Naive thymus-derived CD4-positive, alpha-beta T cell (primary cell): ENCODE measurements at regions not wholly inside any gene's neighbourhood (a gene's known extent, or its start where the extent isn't known, plus 50 kb on each side); places are given as distances from the start of the nearest gene placed in this dataset.

Source experiments
- ATAC-seq: fragments of 150-1000 bp; cut with Tn5 transposase; 2 replicates; pipeline ENCODE4 v1.10.0; 2021; ENCODE audit warnings: mild to moderate bottlenecking, moderate library complexity
- CTCF ChIA-PET: fragments of 350-600 bp; sonication (Branson Sonifier 250); formaldehyde crosslinking; loops from one replicate; lab custom pipeline; 2021; ENCODE audit warnings: antibody characterized with exemption; lab: Charles Lee
- POLR2A ChIA-PET: fragments of 350-600 bp; sonication (Branson Sonifier 250); formaldehyde crosslinking; loops from one replicate; lab custom pipeline; 2021; ENCODE audit warnings: antibody characterized with exemption, inconsistent platforms; lab: Charles Lee
- DNase-seq, 9 donors: peaks; one replicate each; pipeline versions ENCODE4 v3.0.0 to v3.0.0-alpha.2; 2020 to 2022; ENCODE audit warnings: mixed read lengths in 1 of 9
- H3K27ac ChIP-seq: one replicate; pipeline ENCODE4 v1.7.0; 2013; ENCODE audit warnings: mild to moderate bottlenecking, low read depth, low read length, moderate library complexity
- H3K27me3 ChIP-seq, 2 donors: one replicate each; pipeline ENCODE4 v1.7.0; 2013; ENCODE audit warnings: low read length in 2 of 2, mild to moderate bottlenecking in 2 of 2, moderate library complexity in 2 of 2; ENCODE audit not compliant: control insufficient read depth in 2 of 2, insufficient read depth in 2 of 2
- H3K36me3 ChIP-seq, 3 experiments: 1 replicate in 2 of 3; 2 replicates in 1 of 3; pipeline ENCODE4 v1.7.0; 2013; ENCODE audit warnings: low read length in 3 of 3, mild to moderate bottlenecking in 3 of 3, moderate library complexity in 1 of 3; ENCODE audit not compliant: insufficient read depth in 3 of 3, control insufficient read depth in 2 of 3
- H3K4me1 ChIP-seq, 2 donors: one replicate each; pipeline ENCODE4 v1.7.0; 2013; ENCODE audit warnings: low read length in 2 of 2, mild to moderate bottlenecking in 2 of 2, moderate library complexity in 1 of 2; ENCODE audit not compliant: control insufficient read depth in 2 of 2, insufficient read depth in 2 of 2
- H3K4me3 ChIP-seq: 2 replicates; pipeline ENCODE4 v1.7.0; 2013; ENCODE audit warnings: mild to moderate bottlenecking, low read length
- H3K9me3 ChIP-seq, 3 experiments: 1 replicate in 2 of 3; 2 replicates in 1 of 3; pipeline ENCODE4 v1.7.0; 2013; ENCODE audit warnings: low read length in 3 of 3; ENCODE audit not compliant: control insufficient read depth in 2 of 3
- H3K27ac Mint-ChIP-seq, 9 donors: one replicate each; pipeline ENCODE4 v1.8.0; 2020 to 2022; ENCODE audit warnings: mixed read lengths in 9 of 9, mild to moderate bottlenecking in 8 of 9, moderate library complexity in 5 of 9, inconsistent platforms in 2 of 9
- H3K27me3 Mint-ChIP-seq, 5 donors: one replicate each; pipeline ENCODE4 v1.8.0; 2021 to 2022; ENCODE audit warnings: mixed read lengths in 5 of 5, mild to moderate bottlenecking in 1 of 5
- H3K36me3 Mint-ChIP-seq, 5 donors: one replicate each; pipeline ENCODE4 v1.8.0; 2020 to 2022; ENCODE audit warnings: mixed read lengths in 5 of 5, mild to moderate bottlenecking in 3 of 5, inconsistent platforms in 1 of 5
- H3K4me1 Mint-ChIP-seq, 7 donors: one replicate each; pipeline ENCODE4 v1.8.0; 2020 to 2022; ENCODE audit warnings: mixed read lengths in 7 of 7, mild to moderate bottlenecking in 3 of 7, inconsistent platforms in 1 of 7
- H3K4me3 Mint-ChIP-seq, 10 donors: one replicate each; pipeline ENCODE4 v1.8.0; 2020 to 2022; ENCODE audit warnings: mild to moderate bottlenecking in 10 of 10, mixed read lengths in 10 of 10, moderate library complexity in 6 of 10, inconsistent platforms in 2 of 10
- H3K9me3 Mint-ChIP-seq, 11 donors: one replicate each; pipeline ENCODE4 v1.8.0; 2020 to 2022; ENCODE audit warnings: mixed read lengths in 11 of 11, mild to moderate bottlenecking in 4 of 11, inconsistent platforms in 1 of 11, moderate library complexity in 1 of 11
- intact Hi-C, 2 donors: fragments of 100-400 bp; cut with micrococcal nuclease; formaldehyde crosslinking; loops; one replicate each; pipeline ENCODE4 v1.15.1; 2023

DNA sequence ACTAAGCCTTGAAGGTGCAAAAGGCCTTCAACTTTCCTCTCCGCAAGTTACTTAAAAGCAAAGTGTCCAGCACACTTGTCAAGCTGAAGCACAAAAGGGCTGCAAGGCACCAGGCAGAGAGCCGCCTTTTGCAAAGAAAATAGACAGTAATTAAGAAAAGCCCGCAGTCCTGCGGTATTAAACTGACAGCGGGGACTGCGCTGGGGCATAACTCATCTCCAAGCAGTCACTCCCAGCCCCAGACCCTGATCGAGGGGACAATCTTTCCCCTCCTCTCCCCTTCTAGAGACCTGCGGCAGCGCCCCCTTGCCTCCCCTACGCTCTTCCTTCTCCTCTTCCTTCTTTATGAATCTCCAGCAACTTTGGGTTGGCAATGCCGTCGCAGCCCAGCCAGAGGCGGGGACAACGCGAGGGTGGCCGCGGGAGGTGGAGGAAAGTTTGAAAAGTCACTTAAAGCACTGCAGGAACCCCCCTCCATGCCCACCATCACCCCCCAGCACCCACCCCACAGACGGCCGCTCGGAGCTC, 200.9 kb upstream of the CAND1 start:
- ATAC-seq: peak; percentile 8
- CTCF ChIA-PET: no interaction called here

DNA sequence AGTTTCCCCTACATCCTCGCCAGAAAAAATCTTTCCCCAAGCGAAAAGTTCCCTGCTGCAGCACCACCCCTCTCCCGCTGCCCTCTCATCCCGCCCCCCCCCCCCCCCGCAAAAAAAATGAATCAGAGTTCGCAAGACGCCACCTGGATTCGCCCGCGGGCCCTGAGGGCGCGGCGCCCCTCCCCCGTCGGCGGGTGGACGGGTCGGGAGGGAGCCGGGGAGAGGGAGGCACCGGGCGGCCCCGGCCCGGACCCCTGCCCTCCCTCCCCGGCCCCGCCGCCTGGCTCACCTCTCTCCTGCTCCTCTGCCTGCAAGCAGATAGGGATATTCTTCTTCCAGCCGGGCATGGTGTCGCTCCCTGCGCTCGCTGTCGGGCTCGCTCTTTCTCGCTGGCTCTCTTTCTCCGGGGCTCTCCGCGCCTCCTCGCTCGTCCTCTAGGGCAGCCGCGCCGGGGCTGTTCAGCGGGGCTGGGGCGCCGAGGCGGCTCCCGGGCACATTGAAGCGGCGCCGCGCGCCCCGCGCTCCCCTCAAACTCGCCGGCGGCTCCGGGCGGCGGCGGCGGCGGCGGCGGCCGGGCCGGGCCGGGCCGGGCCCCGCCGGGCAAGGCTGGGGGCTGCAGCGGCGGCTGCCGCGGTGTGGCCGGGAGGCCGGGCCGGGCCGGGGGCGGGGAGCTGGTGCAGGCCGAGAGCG, 200.3 kb upstream of the CAND1 start:
- Histone ChIP-seq H3K36me3 (no peaks in the 10 kb centered on the region), H3K27me3 (no peaks in the 10 kb centered on the region), H3K4me3 (no peak overlapping the region), H3K4me1 (peaks cover 0 to 5% of the 10 kb centered on the region in 2 donors), H3K27ac (no peak overlapping the region), H3K9me3 (no peaks in the 10 kb centered on the region)
- Mint-ChIP-seq H3K27ac (peak overlapping the region in 6 of 9 donors; percentile 31 to 82 (median 79)), H3K9me3 (peaks cover 0 to 1% (median 0%) of the 10 kb centered on the region in 11 donors), H3K27me3 (peaks cover 0 to 64% (median 35%) of the 10 kb centered on the region in 5 donors), H3K4me1 (peaks cover 9 to 27% (median 19%) of the 10 kb centered on the region in 7 donors), H3K4me3 (peak overlapping the region; percentile 85 to 96 (median 92)), H3K36me3 (no peaks in the 10 kb centered on the region)
- intact Hi-C loops: loop anchor here in 1 of 2 donors (1.0 to 10.0 kb wide), 3 partner anchors 167 to 354 kb away; partner anchors contain the start of gene CAND1
- DNase-seq (peak in 8 of 9 donors; percentile 29 to 54 (median 42)), ATAC-seq (peak; percentile 79)
- ChIA-PET CTCF (interaction anchor here (1.4 to 1.9 kb wide), 2 partner anchors 10 to 200 kb away, joined by 4 to 5 read pairs; no protein-coding TSS in a partner anchor), POLR2A (interaction anchor here (0.7 to 2.0 kb wide), 3 partner anchors 12 to 200 kb away, joined by 3 to 9 read pairs (median 4); partner anchors contain the start of gene CAND1)

More for the DNA sequence above, 200.9 kb upstream of the CAND1 start:
- Histone ChIP-seq H3K4me3 (peak overlapping the region; percentile 6), H3K4me1 (peaks cover 0 to 5% of the 10 kb centered on the region in 2 donors), H3K27ac (no peak overlapping the region), H3K27me3 (no peaks in the 10 kb centered on the region), H3K36me3 (no peaks in the 10 kb centered on the region), H3K9me3 (no peaks in the 10 kb centered on the region)
- Mint-ChIP-seq H3K27me3 (peaks cover 0 to 62% (median 35%) of the 10 kb centered on the region in 5 donors), H3K9me3 (peaks cover 0 to 1% (median 0%) of the 10 kb centered on the region in 11 donors), H3K4me3 (peak overlapping the region; percentile 75 to 94 (median 90)), H3K36me3 (no peaks in the 10 kb centered on the region), H3K27ac (peak overlapping the region in 6 of 9 donors; percentile 31 to 82 (median 62)), H3K4me1 (peaks cover 9 to 27% (median 19%) of the 10 kb centered on the region in 7 donors)
- peak in 4 of 9 donors; percentile 8 to 22 (median 9) for DNase-seq
- POLR2A ChIA-PET: interaction anchor here (0.7 to 2.0 kb wide), 2 partner anchors 13 to 200 kb away, joined by 3 to 9 read pairs; partner anchors contain the start of gene CAND1
- intact Hi-C loops: loop anchor here in 1 of 2 donors (5.0 to 10.0 kb wide), 2 partner anchors 166 to 353 kb away; no protein-coding TSS in a partner anchor

GRCh38 chr12:67069451-67070306, 199.5 kb upstream of the CAND1 start:
- Mint-ChIP-seq H3K4me3 (peak overlapping the region; percentile 82 to 93 (median 88)), H3K27me3 (peaks cover 4 to 62% (median 35%) of the 10 kb centered on the region in 5 donors), H3K4me1 (peaks cover 9 to 27% (median 19%) of the 10 kb centered on the region in 7 donors), H3K9me3 (peaks cover 0 to 1% (median 0%) of the 10 kb centered on the region in 11 donors), H3K27ac (peak overlapping the region in 5 of 9 donors; percentile 26 to 63 (median 46)), H3K36me3 (no peaks in the 10 kb centered on the region)
- intact Hi-C loops: loop anchor here in 1 of 2 donors (1.0 to 10.0 kb wide), 3 partner anchors 167 to 355 kb away; partner anchors contain the start of gene CAND1
- H3K27me3 ChIP-seq: no peaks in the 10 kb centered on the region
- no peak overlapping the region for H3K27ac ChIP-seq
- peak; percentile 83 for ATAC-seq
- ChIA-PET CTCF (interaction anchor here (0.6 to 1.9 kb wide), 3 partner anchors 10 to 1235 kb away, joined by 4 to 5 read pairs (median 4); no protein-coding TSS in a partner anchor), POLR2A (interaction anchor here (1.2 to 2.0 kb wide), 2 partner anchors 160 to 199 kb away, joined by 4 to 9 read pairs; partner anchors contain the start of gene CAND1)
- H3K4me1 ChIP-seq: peaks cover 0 to 5% of the 10 kb centered on the region in 2 donors
- H3K4me3 ChIP-seq: peak overlapping the region; percentile 54
- peak; percentile 20 to 62 (median 42) for DNase-seq
- H3K9me3 ChIP-seq: no peaks in the 10 kb centered on the region
- H3K36me3 ChIP-seq: no peaks in the 10 kb centered on the region

DNA sequence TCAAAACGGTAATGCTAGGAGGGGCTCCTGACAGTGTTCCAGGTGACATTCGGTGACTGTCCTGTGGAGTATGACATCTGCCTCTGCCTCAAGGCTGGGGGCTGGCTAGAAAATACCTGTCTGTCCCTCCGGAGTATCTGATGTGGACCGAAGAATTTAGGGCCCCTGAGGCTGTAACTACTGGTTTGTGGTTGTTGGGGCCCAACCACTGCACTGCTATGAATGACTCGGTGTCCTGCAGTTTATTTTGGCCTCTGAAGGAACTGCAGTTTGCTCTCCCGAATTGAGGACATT, 198.9 kb upstream of the CAND1 start:
- peaks cover 9 to 27% (median 19%) of the 10 kb centered on the region in 7 donors for H3K4me1 Mint-ChIP-seq
- Histone ChIP-seq H3K27me3 (no peaks in the 10 kb centered on the region), H3K36me3 (no peaks in the 10 kb centered on the region), H3K4me3 (no peak overlapping the region), H3K4me1 (peaks cover 0 to 5% of the 10 kb centered on the region in 2 donors), H3K9me3 (no peaks in the 10 kb centered on the region), H3K27ac (no peak overlapping the region)
- DNase-seq: no peak
- peak overlapping the region in 4 of 9 donors; percentile 26 to 63 (median 50) for H3K27ac Mint-ChIP-seq
- no peak for ATAC-seq
- no peaks in the 10 kb centered on the region for H3K36me3 Mint-ChIP-seq
- peak overlapping the region; percentile 82 to 93 (median 88) for H3K4me3 Mint-ChIP-seq
- CTCF ChIA-PET: interaction anchor here (1.4 to 1.9 kb wide), 2 partner anchors 9 to 198 kb away, joined by 4 to 5 read pairs; no protein-coding TSS in a partner anchor
- POLR2A ChIA-PET: interaction anchor here (1.2 to 2.0 kb wide), 2 partner anchors 160 to 198 kb away, joined by 4 to 9 read pairs; partner anchors contain the start of gene CAND1
- H3K9me3 Mint-ChIP-seq: peaks cover 0 to 1% (median 0%) of the 10 kb centered on the region in 11 donors
- intact Hi-C loops: no loop called here
- peaks cover 4 to 67% (median 36%) of the 10 kb centered on the region in 5 donors for H3K27me3 Mint-ChIP-seq

DNA sequence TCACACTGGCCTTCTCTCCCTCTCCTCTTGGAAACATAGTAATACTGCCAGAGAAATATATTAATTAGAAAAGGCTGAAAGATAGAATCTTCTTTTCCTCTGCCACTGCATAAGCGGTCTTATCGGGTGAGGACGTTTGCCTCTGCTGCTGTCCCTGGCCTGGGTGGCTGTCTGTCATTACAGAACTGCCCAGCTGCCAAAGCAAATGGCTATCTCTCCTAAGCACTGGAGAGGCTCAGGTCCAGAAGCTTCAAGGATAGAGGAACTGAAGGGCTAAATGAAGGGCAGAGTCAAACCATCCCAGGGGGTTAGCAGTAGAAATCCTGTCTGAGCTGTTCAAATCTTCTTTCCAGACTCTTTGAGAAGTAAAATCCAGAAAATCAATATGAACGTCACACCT, 198.6 kb upstream of the CAND1 start:
- no peaks in the 10 kb centered on the region for H3K36me3 Mint-ChIP-seq
- peak overlapping the region; percentile 82 to 93 (median 88) for H3K4me3 Mint-ChIP-seq
- H3K27me3 Mint-ChIP-seq: peaks cover 6 to 68% (median 37%) of the 10 kb centered on the region in 5 donors
- no peaks in the 10 kb centered on the region for H3K27me3 ChIP-seq
- peaks cover 0 to 3% (median 0%) of the 10 kb centered on the region in 11 donors for H3K9me3 Mint-ChIP-seq
- H3K27ac ChIP-seq: no peak overlapping the region
- H3K9me3 ChIP-seq: no peaks in the 10 kb centered on the region
- peaks cover 9 to 27% (median 19%) of the 10 kb centered on the region in 7 donors for H3K4me1 Mint-ChIP-seq
- ATAC-seq: no peak
- H3K4me3 ChIP-seq: no peak overlapping the region
- intact Hi-C loops: no loop called here
- POLR2A ChIA-PET: no interaction called here
- CTCF ChIA-PET: interaction anchor here (1.9 kb wide), 1 partner anchor 9 kb away, joined by 5 read pairs; no protein-coding TSS in a partner anchor
- H3K36me3 ChIP-seq: no peaks in the 10 kb centered on the region
- DNase-seq: no peak
- H3K4me1 ChIP-seq: peaks cover 0 to 5% of the 10 kb centered on the region in 2 donors
- H3K27ac Mint-ChIP-seq: peak overlapping the region in 1 of 9 donors; percentile 56
